K562 (cell line): ENCODE measurements at regions not wholly inside any gene's neighbourhood (a gene's known extent, or its start where the extent isn't known, plus 50 kb on each side); places are given as distances from the start of the nearest gene placed in this dataset.

Experiments used
- BCL6 ChIP-seq: fragments of 250-450 bp; sonication (Bioruptor Pico); IDR thresholded peaks from 2 replicates; pipeline ENCODE4 v1.4.0; 2020
- CBX5 ChIP-seq: IDR thresholded peaks from 2 replicates; pipeline ENCODE4 v1.6.1; 2014; ENCODE audit warnings: low read depth, borderline replicate concordance
- CTCF ChIP-seq, 3 experiments: IDR thresholded peaks in 2 of 3; conservative IDR thresholded peaks in 1 of 3; 2 replicates each; pipeline ENCODE4 v1.5.1; 2011 to 2012; ENCODE audit warnings: low read length in 3 of 3, mild to moderate bottlenecking in 3 of 3, control low read depth in 2 of 3, improper control_type of control experiment in 1 of 3, inconsistent platforms in 1 of 3, low read depth in 1 of 3, mixed read lengths in 1 of 3, moderate library complexity in 1 of 3; ENCODE audit not compliant: insufficient read depth in 2 of 3
- EZH2 ChIP-seq: IDR thresholded peaks from 2 replicates; pipeline ENCODE4 v1.6.1; 2012; ENCODE audit warnings: low read depth, mild to moderate bottlenecking, inconsistent platforms, low read length, borderline replicate concordance
- FOXK2 ChIP-seq, 2 experiments: fragments of 450-650 bp; IDR thresholded peaks in 1 of 2; conservative IDR thresholded peaks in 1 of 2; 2 replicates each; pipeline ENCODE4 v1.6.1; 2016; ENCODE audit warnings: low read depth in 2 of 2, mild to moderate bottlenecking in 1 of 2
- HES1 ChIP-seq: fragments of 450-650 bp; IDR thresholded peaks from 2 replicates; pipeline ENCODE4 v1.6.1; 2016; ENCODE audit warnings: low read depth, mild to moderate bottlenecking, moderate library complexity
- RBM14 ChIP-seq: fragments of 200-400 bp; formaldehyde crosslinking; IDR thresholded peaks from 2 replicates; pipeline ENCODE4 v1.6.1; 2018; ENCODE audit warnings: low read depth, mild to moderate bottlenecking, low read length, moderate library complexity, borderline replicate concordance; ENCODE audit not compliant: insufficient read depth
- SAFB2 ChIP-seq: fragments of 200-400 bp; formaldehyde crosslinking; IDR thresholded peaks from 2 replicates; pipeline ENCODE4 v1.6.1; 2018; ENCODE audit warnings: borderline replicate concordance, low read length, low read depth, moderate library complexity; ENCODE audit not compliant: severe bottlenecking
- SOX6 ChIP-seq: fragments of 450-650 bp; IDR thresholded peaks from 2 replicates; pipeline ENCODE4 v1.6.1; 2014; ENCODE audit warnings: mild to moderate bottlenecking
- SRSF7 ChIP-seq: fragments of 200-400 bp; formaldehyde crosslinking; optimal IDR thresholded peaks from 2 replicates; pipeline ENCODE3; 2017; ENCODE audit warnings: mild to moderate bottlenecking, low read depth, low read length
- THAP7 ChIP-seq: fragments of 250-450 bp; sonication (Bioruptor Pico); IDR thresholded peaks from 2 replicates; pipeline ENCODE4 v1.5.0; 2021
- XRCC5 ChIP-seq: fragments of 200-400 bp; formaldehyde crosslinking; IDR thresholded peaks from 2 replicates; pipeline ENCODE4 v1.6.1; 2017; ENCODE audit warnings: low read depth, mild to moderate bottlenecking, low read length
- ZBTB33 ChIP-seq: sonication (generic); formaldehyde crosslinking; IDR thresholded peaks from 2 replicates; pipeline ENCODE4 v1.8.1; 2023; ENCODE audit warnings: mild to moderate bottlenecking, missing genetic modification reagents

GRCh38 chr1:209505044-209505443 lies 78.5 kb upstream of the CAMK1G start:
- TF ChIP-seq XRCC5 (no peak), ZBTB33 (CRISPR knock-in tag) (no peak), RBM14 (no peak), THAP7 (CRISPR knock-in tag) (no peak), FOXK2 (conservative IDR thresholded peaks at IDR 0.05 in 1 of 2, IDR thresholded peaks at IDR 0.05 in 1 of 2; ENCODE audit: low read depth in 2 of 2) (no peak), SAFB2 (no peak), BCL6 (CRISPR knock-in tag) (no peak), SRSF7 (no peak), SOX6 (no peak), CTCF (IDR thresholded peaks at IDR 0.05 in 2 of 3, conservative IDR thresholded peaks at IDR 0.05 in 1 of 3; ENCODE audit: insufficient read depth in 2 of 3, low read depth in 1 of 3, low read length in 3 of 3) (no peak), HES1 (no peak), EZH2 (no peak), CBX5 (no peak)
